Activated effector memory CD4-positive, alpha-beta T cell treated with Interleukin-2 at 50 U/mL for 16 hours (primary cell): ENCODE measurements at regions not wholly inside any gene's neighbourhood (a gene's known extent, or its start where the extent isn't known, plus 50 kb on each side); places are given as distances from the start of the nearest gene placed in this dataset.

Experiments
- DNase-seq: peaks from one replicate; pipeline ENCODE4 v3.0.0-alpha.2; 2020

- DNase-seq: no peak
Observed at GRCh38 chr14:71695611-71696350, 236.4 kb upstream of the RGS6 start.

DNA sequence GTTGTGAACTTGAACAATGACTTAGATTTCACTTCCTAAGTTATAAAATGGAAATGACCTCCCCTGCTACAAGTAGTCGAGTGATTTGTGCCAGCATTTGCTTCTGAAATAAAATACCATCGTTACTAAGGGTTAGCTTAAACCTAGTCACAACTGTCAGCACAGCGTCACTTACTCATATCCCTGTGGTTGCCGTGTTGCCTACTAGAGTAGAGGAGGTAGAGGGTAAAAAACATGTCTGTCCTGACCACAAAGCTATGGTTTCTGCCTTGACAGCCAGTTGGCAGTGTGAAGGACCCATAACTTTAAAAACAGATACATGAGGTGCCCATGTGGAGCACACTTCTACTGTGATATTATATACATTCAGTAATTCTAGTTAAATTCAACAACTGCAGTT is 234.2 kb upstream of the RGS6 start:
- no peak for DNase-seq

DNA sequence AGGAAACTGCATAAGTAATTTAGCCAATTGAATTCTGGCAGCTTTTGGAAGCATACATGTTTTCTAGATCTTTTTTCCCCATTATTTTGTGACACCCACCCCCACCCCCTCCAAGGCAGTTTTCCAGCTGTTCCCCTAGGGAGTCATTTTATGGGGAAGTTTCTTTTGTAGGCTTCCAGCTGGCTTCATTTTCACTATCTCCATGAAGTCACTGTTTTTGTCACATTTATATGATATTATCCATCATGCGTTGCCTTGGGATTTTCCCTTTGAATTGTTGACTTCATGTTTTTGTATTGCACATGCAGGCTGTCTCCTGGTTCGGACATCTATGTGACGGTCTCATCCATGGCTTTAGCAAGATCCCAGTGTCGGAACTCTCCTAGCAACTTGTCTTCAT is 233.6 kb upstream of the RGS6 start:
- no peak for DNase-seq

- DNase-seq: no peak
Observed at GRCh38 chr14:71701990-71702389, 230.2 kb upstream of the RGS6 start.

DNA sequence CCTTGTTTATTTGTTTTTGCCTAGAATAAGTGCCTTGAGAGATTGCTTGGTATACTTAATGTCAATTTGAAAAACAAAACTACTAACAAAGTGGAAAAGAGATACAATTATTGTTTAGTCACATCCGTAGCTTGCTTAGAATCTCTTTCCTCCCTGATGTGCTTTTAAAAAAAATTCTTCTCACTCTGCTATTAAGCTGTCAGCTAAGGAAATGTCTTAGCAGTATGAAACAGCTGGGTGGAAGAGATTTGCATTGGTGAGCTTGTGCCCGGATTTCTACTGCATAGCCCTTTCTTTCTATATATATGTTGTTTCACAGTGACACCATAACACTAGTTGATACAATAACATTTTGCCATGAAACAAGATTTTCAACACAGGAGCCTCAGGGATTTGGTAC is 229.4 kb upstream of the RGS6 start:
- DNase-seq: no peak

DNA sequence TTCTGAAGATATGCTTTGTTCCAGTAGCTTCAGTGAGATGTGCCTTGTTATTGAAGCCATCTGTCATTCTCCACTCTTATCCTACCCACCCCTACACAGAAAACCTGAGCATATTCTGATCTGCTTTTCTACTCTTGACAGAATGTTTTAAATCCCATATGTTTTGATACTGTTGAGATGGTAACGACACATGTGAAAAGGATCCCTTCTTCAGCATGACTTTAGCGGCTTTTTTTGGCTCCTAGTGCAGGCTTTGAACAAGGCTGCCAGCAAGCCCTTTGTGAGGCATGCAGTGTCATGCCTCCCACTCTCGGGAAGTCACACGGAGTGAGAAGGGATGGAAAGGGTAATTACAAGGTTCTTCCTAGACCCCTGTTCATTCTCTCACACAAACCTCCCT is 228.8 kb upstream of the RGS6 start:
- DNase-seq: no peak

DNA sequence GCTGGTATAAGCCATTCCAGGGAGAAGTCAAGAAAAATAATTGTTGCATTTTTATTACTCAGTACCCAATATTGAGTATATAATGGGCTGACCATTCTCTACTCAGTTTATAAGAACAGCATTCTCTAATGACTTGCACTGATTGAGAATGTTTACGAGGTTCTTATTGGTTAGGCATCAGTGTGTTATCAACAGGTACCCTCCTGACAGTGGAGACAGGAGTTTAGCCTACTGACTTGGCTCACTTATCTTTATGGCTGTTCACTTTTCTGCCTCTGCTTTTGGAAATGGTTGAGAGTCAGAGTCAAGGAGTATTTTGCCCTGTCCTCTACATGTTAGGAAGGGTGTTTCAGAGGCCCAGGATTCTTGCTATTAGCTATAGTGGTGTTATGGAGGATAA is 228.0 kb upstream of the RGS6 start:
- DNase-seq: no peak

DNA sequence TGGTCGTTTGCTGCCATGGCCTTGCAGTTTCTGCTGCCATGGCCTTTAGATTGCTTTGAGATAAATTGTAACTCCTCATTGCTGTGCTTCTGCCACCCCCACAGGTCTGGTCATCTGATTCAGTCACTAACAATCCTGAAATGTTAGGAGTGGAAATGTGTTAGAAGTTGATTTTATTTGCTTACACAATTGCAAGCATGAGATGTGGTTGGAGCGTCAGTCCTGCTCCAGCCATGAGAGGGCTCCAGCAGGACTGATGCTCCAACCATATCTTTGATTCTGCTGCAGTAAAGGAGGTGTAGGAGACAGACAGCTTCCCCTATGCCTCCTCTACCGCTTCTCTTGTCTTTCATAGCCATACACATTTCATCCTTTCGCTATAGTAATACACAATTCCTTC is 226.8 kb upstream of the RGS6 start:
- no peak for DNase-seq

DNA sequence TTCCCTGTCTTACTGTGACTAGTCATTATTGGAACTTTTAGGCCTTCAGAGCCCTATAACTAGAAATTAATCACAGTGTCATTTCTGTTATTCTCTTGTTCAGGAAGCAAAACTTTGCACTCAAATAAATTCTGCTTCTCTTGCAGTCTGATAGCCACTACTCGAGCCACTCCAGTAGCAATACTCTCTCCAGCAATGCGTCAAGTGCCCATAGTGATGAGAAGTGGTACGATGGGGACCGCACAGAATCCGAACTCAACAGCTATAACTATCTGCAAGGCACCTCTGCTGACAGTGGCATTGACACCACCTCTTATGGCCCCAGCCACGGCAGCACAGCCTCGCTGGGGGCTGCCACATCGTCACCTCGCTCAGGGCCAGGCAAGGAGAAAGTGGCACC is 223.2 kb upstream of the RGS6 start:
- no peak for DNase-seq

GRCh38 chr14:71709987-71710386 is 222.2 kb upstream of the RGS6 start:
- DNase-seq: no peak

GRCh38 chr14:71711125-71711524 is 221.1 kb upstream of the RGS6 start:
- DNase-seq: no peak

- DNase-seq: no peak
Observed at GRCh38 chr14:71711619-71712018, 220.6 kb upstream of the RGS6 start.

DNA sequence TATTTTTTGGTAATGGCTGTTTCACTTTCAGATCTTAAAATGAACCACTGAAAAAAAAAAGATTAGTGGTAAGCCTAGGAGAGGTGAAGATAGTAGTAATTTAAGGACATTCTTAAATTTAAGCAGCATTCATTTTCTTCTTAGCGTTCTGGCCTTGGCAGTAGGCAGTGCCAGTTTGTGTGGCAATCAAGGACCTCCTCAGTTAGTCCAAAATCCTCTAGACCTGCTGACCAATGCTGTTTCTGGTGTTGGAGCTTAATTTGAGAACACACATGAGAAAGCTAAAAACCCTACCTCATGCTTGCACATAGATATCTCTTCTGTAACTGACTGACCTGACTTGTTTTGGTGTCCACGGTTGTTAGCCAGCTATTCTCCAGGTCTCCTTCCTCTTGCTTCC is 219.8 kb upstream of the RGS6 start:
- DNase-seq: no peak

DNA sequence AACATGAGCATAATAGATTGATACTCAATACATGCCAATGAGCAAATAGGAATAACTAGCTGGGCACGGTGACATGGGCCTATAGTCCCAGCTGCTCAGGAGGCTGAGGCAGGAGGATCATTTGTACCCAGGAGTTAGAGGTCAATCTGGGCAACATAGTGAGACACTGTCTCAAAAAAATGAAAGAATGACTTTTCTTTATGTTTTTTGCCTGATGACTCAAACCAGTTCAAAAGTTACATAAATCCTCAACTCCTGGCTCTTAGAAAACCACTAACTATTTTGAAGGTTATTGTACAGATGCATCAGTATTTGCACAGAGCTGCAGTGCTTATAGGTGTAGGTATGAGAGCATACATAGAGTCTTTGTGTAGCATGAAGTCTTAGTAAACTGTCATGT is 219.2 kb upstream of the RGS6 start:
- DNase-seq: no peak

DNA sequence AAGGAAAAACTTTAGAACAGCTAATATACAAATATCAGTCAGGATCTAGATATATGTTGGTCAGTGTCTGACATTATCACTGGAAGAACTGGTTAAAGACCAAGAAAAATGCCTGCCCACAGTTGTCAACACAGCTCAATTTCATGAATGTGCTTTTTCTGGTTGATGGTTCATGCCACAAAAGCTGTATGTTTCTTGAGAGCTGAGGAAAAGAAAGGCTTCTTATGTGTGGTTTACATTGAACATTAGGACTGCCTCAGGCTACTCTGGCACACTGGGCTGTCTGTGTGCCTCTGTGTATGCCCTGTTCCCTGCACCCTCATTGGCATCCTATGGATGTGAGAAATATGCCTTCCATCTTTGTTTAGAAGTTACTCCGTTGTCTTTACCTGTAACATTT is 218.8 kb upstream of the RGS6 start:
- DNase-seq: no peak

DNA sequence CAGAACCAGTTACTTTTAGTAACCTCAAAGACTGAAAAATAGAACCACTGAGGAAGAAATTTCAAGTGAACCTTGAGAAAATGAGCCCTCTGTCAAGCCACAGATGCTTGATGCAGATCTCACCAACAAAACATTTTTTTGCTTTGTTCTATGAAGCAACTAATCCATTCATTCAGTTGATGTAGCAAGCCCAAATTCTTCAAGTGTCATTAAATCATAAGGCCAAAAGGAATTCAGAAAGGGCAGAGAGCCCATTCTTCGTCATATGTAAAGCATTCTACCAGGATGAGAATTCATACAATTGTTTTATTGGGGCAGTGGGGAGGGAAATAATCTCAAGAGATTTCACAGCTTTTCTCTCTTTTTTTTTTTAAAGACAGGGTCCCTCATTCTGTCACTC is 218.0 kb upstream of the RGS6 start:
- DNase-seq: no peak

- no peak for DNase-seq
Observed at GRCh38 chr14:71716041-71716772, 216.0 kb upstream of the RGS6 start.

GRCh38 chr14:71720978-71721624 is 211.1 kb upstream of the RGS6 start:
- no peak for DNase-seq

- DNase-seq: no peak
Observed at GRCh38 chr14:71721791-71722190, 210.4 kb upstream of the RGS6 start.

- DNase-seq: no peak
Observed at GRCh38 chr14:71722885-71723284, 209.3 kb upstream of the RGS6 start.

DNA sequence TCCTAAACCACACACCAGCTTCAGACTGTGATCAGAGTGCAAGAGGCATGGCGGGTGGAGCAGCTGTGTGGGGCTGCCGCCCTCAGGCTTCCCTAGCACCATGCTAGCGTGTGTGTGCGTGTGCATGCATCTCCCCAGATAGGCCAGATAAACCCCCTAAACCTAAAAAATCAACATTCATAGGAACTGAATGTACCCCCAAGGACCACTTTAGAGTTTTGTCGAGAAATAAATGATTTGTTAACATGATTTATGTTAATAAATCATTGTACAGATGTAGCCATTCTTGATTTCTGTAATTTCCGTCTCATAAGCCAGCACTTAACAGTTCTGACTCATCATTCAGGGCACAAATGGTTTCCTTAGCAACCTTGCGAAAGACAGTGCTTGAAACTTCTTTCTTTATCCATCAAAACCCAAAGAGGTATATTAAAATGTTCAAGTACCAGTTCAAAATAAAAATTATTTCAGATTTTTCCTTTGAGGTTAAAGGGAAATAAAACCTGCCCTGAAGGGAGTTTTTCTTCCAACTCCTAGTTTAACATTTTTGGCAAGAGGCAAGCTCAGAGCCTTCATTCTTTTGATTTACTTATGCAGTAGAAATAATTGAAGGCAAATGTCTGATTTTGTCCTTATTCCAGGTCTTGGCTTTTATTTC is 206.2 kb upstream of the RGS6 start:
- DNase-seq: no peak

DNA sequence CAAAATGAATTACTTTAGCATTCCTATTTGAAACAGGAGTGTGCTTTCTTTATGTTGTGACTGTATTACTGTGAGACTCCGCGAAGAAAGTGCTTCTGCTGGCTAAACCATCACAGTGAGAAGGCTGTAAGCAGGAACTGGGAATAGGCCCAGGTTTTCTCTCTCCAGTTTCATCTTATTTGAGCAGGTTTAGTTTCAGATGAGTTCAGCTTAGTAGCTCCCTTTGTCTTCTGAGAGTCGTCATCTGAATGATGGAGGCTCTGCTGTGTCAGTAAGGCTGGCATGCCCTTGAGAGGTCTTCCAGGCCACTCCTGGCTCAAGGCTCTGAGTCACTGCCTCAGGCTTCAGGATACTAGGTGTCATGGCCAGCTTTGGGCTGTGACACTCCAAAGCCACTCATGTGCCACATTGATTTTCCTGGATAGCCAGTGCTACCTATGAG is 205.6 kb upstream of the RGS6 start:
- no peak for DNase-seq

DNA sequence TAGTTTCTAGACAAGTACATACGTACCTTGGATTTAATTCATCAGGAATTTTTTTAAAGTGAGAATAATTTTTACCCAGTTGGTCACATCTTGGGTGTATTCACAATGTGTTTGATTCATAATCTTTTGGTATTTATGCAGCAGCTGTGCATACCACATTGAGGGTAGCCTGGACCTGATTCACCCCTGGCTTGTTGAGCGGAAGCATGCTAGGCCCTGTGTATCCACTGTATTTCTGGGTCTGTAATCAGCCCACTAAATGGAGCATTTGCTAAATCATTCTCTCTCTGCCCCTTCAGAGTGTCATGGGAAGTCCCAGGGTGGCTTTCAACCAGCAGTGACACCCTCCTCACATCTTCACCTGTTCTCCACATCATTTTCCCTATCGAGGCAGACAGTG is 203.8 kb upstream of the RGS6 start:
- DNase-seq: no peak

DNA sequence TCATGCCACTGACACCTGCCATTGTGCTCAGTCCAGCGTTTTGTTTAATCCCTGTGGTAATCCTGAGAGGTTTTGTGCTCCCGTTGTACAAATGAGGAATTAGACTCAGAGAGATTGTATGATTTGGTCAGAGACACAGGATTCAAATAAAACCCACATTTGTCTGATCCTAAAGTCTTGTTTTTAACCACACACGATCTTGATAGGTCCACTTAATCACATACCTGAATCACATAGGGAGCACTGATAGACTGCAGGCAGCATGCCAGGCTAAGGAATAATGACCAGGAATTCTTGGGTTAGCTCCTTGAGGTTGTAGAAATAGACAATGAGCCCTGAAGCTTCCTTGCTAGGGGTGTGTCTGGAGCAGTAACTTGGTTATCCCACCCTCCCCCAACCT is 202.6 kb upstream of the RGS6 start:
- DNase-seq: no peak
